ENCODE measurements at regions not wholly inside any gene's neighbourhood (a gene's known extent, or its start where the extent isn't known, plus 50 kb on each side); places are given as distances from the start of the nearest gene placed in this dataset.

DNA sequence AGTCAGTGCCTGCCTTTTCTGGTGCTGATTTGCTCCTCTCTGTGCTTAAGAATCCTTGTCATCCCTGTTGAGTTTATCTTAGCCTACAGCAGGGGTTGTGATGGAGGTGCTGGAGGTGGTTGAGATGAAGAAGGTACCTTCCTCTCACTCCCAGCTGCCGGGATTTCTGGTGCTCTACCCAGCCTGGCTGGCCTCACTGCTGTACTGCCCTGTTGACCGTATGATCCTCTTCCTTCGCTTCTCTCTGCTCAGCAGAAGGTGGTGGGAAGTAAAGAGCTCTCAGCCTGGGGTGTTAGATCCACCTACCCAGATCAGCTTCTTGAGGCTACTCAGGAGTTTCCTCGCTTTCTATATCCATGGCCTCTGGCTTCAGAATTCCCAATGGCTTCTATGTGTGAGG, 101.0 kb upstream of the NXT1 start:
- DNase-seq = no peak

- DNase-seq = no peak
Measured at GRCh38 chr20:23248461-23248882, 102.1 kb upstream of the NXT1 start.

DNA sequence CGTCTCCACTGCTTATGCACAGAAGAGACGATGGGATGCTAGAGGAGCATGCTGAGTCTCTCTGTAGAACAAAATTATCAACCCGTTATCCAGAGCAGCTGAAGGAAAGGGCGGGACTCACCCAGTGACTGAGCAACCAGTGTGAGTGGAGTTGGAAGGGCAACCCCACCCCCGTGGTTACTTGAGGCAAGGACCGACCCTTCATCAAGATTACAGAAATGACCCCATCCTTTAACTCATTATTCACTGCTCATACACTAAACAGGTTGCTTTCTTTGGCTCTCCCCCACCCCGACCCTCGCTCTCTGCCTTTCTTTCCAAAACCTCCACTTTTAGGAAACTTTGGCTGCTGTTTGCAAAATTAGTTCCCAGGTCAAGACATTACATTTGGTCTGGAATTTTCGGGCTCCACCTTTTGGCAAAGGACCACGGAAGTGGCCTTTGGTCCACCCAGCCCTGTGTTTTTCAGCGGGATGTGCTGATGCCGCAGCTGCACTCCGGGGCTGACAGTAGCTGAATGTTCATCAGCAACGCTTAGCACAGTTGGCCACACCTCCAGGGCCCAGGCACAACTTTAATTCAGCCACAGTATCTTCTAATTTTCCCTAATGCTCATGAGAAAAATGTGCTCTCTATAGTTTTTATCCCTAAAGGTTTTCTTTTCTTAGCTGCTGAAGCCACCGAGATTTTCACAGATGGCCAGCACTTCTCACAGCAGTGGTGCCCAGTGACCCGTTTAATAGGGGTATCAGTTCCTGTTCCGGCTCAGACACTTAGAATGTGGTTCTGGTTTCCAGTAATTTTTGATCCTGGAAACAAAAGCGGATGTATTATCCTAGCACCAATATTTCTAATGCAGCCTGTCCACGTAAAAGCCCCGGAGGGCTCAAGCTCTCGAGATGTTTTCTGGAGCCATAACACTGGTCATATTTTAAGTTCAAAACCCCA, 103.6 kb upstream of the NXT1 start:
- no peak for DNase-seq

DNA sequence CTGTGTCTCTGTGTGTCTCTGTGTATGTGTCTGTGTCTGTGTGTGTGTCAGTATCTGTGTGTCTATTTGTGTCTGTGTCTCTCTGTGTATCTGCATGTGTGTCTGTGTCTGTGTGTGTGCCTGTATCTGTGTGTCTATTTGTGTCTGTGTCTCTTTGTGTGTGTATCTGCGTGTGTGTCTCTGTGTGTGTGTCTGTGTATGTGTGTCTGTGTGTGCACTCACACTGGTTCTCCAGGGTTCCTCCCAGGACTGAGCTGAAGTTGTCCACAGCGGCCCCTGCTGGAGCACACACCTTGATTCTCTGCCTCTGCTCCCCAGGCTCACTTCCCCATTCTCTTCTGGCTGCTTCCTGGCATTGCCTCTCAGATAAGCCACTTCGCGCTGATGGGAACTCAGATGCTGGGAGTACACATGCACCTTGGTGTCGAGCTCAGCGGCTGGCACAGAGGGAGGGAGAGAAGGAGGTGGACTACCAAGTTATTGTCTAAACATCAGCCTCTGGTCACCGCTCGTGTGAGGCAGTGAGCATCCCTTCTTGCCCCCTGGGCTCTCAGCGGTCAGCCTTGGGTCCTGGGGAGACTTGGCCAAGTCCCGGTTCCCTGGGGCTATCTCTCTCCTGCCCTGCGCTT, 104.9 kb upstream of the NXT1 start:
- DNase-seq = no peak

- DNase-seq = no peak
Measured at GRCh38 chr20:23244916-23245552, 105.6 kb upstream of the NXT1 start.

DNA sequence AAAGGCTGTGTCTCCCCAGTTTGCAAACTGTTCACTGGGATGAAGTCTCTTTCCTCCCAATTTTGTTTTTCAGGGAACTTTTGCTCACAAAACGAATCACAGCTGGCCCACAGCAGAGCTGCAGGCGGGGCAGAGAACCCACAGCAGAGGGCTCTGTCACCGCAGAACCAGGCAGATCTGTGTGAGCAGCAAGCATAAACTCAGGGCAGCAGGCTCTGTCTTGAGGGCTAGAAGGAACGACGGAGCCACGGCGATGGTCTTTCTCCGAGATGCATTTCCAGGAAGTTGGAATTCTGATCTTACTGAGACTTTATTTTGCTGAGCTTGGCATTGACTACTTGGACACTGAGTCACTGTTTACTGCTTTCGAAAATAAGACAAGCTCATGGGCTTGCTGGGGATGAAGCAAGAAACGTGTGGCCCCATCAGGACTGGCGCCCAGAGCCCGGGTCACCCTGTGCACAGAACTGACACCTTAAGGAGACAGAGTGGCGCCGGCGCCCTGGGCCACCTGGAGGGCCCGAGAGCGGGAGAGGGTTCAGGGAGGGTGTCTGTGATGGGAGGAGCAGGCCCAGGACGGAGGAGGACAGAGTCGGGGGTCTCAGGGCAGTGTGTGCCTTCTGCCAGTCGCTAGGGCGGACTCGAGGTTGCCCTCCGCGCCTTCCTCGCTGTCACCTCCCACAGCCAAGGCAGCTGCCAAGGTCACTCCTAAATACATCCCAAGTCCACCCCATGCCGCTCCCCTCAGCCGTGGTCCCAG, 106.3 kb upstream of the NXT1 start:
- no peak for DNase-seq

DNA sequence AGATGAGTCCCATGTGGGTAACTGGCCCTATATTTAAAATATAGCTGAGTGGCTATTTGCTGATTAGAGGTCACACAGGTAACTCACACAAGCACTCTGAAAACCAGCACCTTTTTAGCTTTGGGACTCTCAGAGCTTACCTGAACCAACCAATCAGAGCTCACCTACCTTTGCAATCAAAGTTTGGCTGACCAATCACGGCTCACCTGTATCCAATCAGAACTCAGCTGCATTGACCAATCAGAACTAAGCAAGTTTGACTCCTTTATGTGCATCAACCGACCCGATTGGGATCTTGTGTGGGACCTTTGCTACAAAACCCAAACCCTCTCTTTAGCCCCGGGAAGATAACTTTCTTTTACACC, 106.8 kb upstream of the NXT1 start:
- DNase-seq = no peak

DNA sequence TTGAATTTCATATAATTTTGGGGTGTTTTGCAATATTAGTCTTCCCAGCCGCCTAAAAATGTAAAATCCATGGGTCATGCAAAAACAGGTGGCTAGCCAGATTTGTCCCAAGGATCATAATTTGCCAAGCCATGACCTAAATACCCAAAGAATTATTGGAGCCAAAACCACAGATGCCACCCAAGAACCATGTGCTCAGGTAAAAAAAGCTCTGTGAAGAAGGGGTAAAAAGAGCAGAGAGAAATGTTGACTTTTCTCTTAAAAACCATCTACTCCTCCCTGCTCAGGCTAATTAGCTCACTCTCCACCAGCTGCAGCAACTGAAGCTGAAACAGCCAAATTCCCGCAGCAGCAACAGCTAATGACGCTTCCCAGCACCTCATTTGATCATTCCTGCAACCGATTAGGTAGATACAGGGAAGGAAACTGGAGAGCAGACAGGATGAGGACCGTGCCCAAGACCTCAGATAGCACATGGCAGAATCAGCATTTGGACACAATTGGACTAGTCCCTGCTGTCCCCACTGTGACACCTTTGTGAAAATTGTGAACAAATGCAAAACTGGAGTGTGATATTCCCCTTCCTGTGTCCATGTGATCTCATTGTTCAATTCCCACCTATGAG, 107.9 kb upstream of the NXT1 start:
- no peak for DNase-seq

DNA sequence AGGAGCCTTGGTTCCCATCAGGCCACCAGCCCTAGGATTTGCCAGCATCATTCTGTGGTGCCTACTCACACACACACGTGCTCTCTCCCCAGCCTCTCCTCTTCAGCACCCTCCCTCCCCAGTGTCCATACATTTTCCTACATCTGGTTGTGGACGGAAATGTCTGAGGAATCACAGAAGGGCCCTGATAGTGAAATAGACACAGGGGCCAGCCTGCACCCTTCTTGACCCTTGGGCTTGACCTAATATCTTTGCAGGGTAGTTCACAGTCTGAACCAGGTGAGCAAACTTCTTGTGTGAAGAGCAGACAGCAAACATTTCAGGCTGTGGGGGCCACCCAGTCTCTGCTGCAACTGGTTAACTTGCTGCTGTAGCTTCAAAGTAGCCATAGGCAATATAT, 108.5 kb upstream of the NXT1 start:
- no peak for DNase-seq

GRCh38 chr20:23241416-23241815, 109.2 kb upstream of the NXT1 start:
- no peak for DNase-seq

GRCh38 chr20:23240519-23240918, 110.1 kb upstream of the NXT1 start:
- no peak for DNase-seq

- DNase-seq = no peak
Measured at GRCh38 chr20:23237201-23237600, 113.4 kb upstream of the NXT1 start.

DNA sequence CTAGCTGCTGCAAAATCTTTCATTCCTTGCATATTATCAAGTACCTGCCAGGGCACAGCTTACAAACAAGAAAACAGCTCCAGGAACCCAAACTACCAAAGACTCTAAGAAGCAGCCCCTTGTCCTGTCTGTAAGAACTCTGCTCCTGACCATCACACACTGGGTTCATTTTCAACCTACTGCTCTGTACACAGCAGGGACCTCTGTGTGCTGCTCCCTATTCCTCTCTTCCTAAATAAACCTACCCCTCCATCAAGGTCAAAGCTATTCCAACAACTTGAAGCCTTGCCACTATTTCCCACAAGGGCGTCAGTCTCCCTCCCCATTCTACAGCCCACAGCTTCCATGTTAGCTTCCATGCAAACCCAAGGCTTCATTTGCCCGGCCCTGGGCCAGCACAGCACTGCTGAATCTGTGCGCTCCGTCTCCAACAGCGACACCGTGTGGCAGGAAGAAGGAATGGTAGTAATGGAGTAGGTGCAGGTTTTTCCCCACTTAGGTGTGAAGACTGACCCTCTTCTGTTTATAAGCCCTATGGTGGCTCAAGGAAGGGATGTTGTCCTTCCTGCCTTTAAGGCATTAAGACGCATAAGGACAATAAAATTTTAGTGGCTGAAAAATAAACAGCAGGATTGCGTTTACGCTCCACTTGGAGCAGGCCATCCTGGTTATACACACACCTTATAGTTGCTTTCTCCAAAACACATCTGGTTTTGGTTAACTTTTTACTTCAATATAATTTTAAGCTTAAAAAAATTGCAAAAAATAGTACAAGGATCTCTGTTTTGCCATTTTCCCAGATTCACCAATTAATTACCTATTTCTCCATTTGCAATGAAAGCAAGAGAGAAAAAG, 115.2 kb upstream of the NXT1 start:
- DNase-seq = peak; percentile 4

DNA sequence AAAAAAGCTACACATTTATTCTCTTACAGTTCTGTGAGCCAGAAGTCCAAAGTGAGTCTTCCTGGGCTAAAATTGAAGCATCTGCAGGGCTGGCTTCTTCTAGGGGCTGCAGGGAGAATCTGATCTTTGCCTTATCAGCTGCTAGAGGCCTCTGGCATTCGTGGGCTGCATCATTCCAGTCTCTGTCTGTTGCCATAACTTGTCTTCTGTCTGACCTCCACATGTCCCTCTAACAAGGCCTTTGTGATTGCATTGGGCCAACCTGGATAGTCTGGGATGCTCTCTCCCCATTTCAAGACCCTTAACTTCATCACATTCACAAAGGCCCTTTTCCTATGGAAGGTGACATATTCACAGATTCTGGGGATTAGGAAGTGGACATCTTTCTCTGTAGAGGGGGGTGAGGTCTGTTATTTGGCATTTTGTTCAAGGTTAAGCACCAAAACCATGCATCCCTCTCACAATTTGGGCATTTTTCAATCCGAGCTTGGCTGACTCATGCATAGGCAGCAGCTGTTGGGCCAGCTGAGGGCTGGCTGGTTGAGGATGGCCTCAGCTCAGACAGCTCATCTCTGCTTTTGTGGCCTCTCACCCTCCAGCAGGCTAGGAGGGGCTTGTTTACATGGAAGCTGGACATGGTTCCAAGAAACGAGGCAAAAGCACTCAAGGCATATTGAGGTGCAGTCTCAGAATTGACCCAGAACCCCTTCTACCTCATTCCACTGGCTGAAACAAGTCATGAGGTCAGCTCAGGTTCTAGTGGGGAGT, 116.1 kb upstream of the NXT1 start:
- DNase-seq = no peak

DNA sequence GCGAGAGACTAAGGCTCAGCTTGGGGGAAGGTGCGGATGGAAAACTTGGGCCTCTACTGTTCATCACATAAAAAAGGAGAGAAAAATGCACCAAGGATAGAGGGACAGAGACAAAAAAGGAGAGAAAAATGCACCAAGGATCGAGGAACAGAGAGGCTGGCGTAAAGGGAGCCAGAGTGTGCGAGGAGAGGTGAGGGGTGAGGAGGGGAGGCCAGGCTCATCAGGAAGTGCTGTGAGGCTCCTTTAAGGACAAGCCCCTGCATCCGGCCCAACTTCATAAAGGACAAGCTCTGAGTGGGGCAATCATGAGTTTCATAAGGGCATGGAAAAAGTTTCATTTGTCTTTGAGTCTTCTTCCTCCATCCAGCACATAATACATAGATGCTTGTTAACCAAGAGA, 117.2 kb upstream of the NXT1 start:
- no peak for DNase-seq

DNA sequence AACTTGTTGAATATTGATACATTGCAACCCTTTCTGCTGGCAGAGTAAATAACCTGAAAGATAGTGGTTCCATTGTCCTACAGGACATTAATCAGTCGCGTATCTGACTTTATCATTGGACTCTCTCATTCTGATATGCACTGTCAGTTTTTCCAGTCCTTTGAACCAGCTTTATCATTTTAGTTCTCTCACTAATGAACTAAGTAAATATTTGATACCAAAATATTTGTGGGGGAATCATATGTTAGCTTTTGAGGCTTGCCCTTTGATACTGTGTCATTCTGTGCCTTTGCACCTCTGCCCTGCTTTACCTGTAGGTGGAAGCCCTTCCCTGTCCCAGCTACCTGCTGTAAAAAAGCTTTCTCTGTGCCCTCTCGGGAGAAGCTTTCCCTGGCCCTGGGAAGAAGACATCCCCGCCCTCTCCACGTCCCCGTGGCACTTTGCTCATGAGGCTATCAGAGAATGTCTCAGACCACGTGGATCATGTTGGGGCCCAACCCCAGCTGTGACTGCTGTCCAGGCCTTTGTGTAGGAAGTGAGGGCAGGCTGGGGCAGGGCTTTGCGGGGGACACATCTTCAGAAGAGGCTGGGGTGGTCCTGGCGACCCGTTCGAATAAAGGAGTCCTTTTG, 117.8 kb upstream of the NXT1 start:
- no peak for DNase-seq

GRCh38 chr20:23232219-23232581, 118.4 kb upstream of the NXT1 start:
- DNase-seq = no peak

- no peak for DNase-seq
Measured at GRCh38 chr20:23231561-23232218, 118.9 kb upstream of the NXT1 start.

DNA sequence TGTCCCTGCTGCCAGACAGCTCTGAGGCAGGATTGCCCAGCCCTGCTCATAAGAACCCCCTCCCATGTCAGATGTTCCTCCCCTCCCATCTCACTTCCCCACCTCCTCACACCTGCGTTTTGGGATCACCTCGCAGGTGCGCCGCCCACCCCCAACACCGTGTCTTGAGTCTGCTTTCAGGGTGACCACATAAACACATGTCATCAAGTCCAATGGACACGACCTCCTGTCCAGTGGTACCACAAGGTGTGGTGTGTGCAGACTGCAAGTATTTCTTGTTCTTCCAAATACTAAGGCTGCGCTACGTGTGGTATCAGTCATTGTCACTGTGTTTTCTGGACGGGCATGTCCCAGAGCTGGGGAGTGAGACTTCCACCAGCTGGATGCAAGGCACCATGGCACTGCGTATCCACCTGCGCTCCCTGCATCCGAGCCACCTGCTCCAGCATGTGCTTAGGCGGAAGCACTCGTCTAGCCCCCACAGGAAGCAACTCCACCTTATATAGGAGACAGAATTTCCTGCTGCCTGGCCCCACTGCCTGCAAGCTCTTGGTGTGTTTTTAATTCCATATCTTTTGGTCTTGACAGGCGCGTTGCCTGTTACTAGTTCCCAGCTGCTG, 119.7 kb upstream of the NXT1 start:
- no peak for DNase-seq

- no peak for DNase-seq
Measured at GRCh38 chr20:23229989-23230388, 120.6 kb upstream of the NXT1 start.

Measured in activated naive CD4-positive, alpha-beta T cell treated with Interleukin-2 at 50 U/mL for 16 hours (primary cell).